Neural cell (in vitro differentiated cells): ENCODE measurements at regions not wholly inside any gene's neighbourhood (a gene's known extent, or its start where the extent isn't known, plus 50 kb on each side); places are given as distances from the start of the nearest gene placed in this dataset.

Source experiments
- H2AFZ ChIP-seq: fragments of 200-600, 300-800 bp; sonication (generic), shearing (Covaris generic); 2 replicates; pipeline ENCODE4 v1.6.0; 2014; ENCODE audit warnings: low read depth, mild to moderate bottlenecking, antibody characterized with exemption, low read length, moderate library complexity
- H3F3A ChIP-seq: fragments of 200-600 bp; shearing (Covaris generic); 2 replicates; pipeline ENCODE4 v1.6.1; 2016; ENCODE audit warnings: mild to moderate bottlenecking, moderate library complexity, mixed read lengths, antibody characterized with exemption, low read length; ENCODE audit not compliant: insufficient read depth, poor library complexity, severe bottlenecking
- H3K27ac ChIP-seq: fragments of 200-600, 300-800 bp; sonication (generic), shearing (Covaris generic); 2 replicates; pipeline ENCODE4 v1.5.1; 2014; ENCODE audit warnings: mild to moderate bottlenecking, low read length, moderate library complexity
- H3K27me3 ChIP-seq: fragments of 300-800, 200-600 bp; sonication (generic), shearing (Covaris generic); 2 replicates; pipeline ENCODE4 v1.6.0; 2014; ENCODE audit warnings: mild to moderate bottlenecking, low read depth, low read length, moderate library complexity; ENCODE audit not compliant: insufficient read depth
- H3K36me3 ChIP-seq: fragments of 300-800, 200-600 bp; sonication (generic), shearing (Covaris generic); 2 replicates; pipeline ENCODE4 v1.5.1; 2014; ENCODE audit warnings: mild to moderate bottlenecking, antibody characterized with exemption, low read length, moderate library complexity; ENCODE audit not compliant: insufficient read depth
- H3K4me2 ChIP-seq: fragments of 300-800, 200-600 bp; sonication (generic), shearing (Covaris generic); 2 replicates; pipeline ENCODE4 v1.6.0; 2014; ENCODE audit warnings: mild to moderate bottlenecking, low read length
- H3K4me3 ChIP-seq: fragments of 300-800, 200-600 bp; sonication (generic), shearing (Covaris generic); 2 replicates; pipeline ENCODE4 v1.5.1; 2014; ENCODE audit warnings: mild to moderate bottlenecking, low read length, moderate library complexity
- H3K79me2 ChIP-seq: fragments of 200-600 bp; shearing (Covaris generic); replicated peaks from 2 replicates; pipeline ENCODE4 v1.6.0; 2014; ENCODE audit warnings: mild to moderate bottlenecking, low read length, moderate library complexity; ENCODE audit not compliant: insufficient read depth
- H3K9ac ChIP-seq: fragments of 300-800, 200-600 bp; sonication (generic), shearing (Covaris generic); 2 replicates; pipeline ENCODE4 v1.6.1; 2016; ENCODE audit warnings: mild to moderate bottlenecking, low read length, mixed read lengths
- H3K9me2 ChIP-seq: fragments of 200-600 bp; shearing (Covaris generic); 2 replicates; pipeline ENCODE4 v1.6.1; 2016; ENCODE audit warnings: mild to moderate bottlenecking, low read length, mixed read lengths; ENCODE audit not compliant: insufficient read depth
- H3K9me3 ChIP-seq: fragments of 200-600, 300-800 bp; sonication (generic), shearing (Covaris generic); 2 replicates; pipeline ENCODE4 v1.6.1; 2016; ENCODE audit warnings: mild to moderate bottlenecking, mixed run types, low read length, moderate library complexity, mixed read lengths
- H4K20me1 ChIP-seq: fragments of 200-600 bp; shearing (Covaris generic); 2 replicates; pipeline ENCODE4 v1.6.1; 2016; ENCODE audit warnings: mild to moderate bottlenecking, mixed run types; ENCODE audit not compliant: insufficient read depth
- CTCF ChIP-seq: fragments of 450-650 bp; IDR thresholded peaks from 2 replicates; pipeline ENCODE4 v1.5.1; 2014; ENCODE audit warnings: antibody characterized with exemption, mild to moderate bottlenecking, moderate library complexity; ENCODE audit not compliant: poor library complexity, severe bottlenecking
- EP300 ChIP-seq: fragments of 450-650 bp; conservative IDR thresholded peaks from 2 replicates; pipeline ENCODE4 v1.6.1; 2014; ENCODE audit warnings: antibody characterized with exemption, mild to moderate bottlenecking, moderate library complexity; ENCODE audit not compliant: poor library complexity, severe bottlenecking
- EZH2 ChIP-seq: fragments of 200-600, 300-800 bp; shearing (Covaris generic), sonication (generic); IDR thresholded peaks from 2 replicates; pipeline ENCODE4 v1.6.1; 2014; ENCODE audit warnings: antibody characterized with exemption, low read length, borderline replicate concordance, mild to moderate bottlenecking; ENCODE audit not compliant: insufficient read depth, poor library complexity, severe bottlenecking
- MXI1 ChIP-seq: fragments of 450-650 bp; conservative IDR thresholded peaks from 2 replicates; pipeline ENCODE4 v1.6.1; 2014; ENCODE audit warnings: antibody characterized with exemption, mild to moderate bottlenecking; ENCODE audit not compliant: poor library complexity, severe bottlenecking
- RAD21 ChIP-seq: fragments of 450-650 bp; conservative IDR thresholded peaks from 2 replicates; pipeline ENCODE4 v1.6.1; 2014; ENCODE audit warnings: antibody characterized with exemption, mild to moderate bottlenecking, moderate library complexity
- SMC3 ChIP-seq: fragments of 450-650 bp; conservative IDR thresholded peaks from 2 replicates; pipeline ENCODE4 v1.6.1; 2014; ENCODE audit warnings: antibody characterized with exemption, mild to moderate bottlenecking, moderate library complexity; ENCODE audit not compliant: poor library complexity

- no peaks in the 10 kb centered on the region for H3K79me2 ChIP-seq
- no peak overlapping the region for H3K4me3 ChIP-seq
- no peak for TF ChIP-seq RAD21
- TF ChIP-seq EZH2, result no peak
- TF ChIP-seq CTCF, result no peak
- TF ChIP-seq EP300, result no peak
- no peak overlapping the region for H3K9ac ChIP-seq
- H3K9me3 ChIP-seq, result no peaks in the 10 kb centered on the region
- no peaks in the 10 kb centered on the region for H3K9me2 ChIP-seq
- H3K36me3 ChIP-seq, result no peaks in the 10 kb centered on the region
- no peak overlapping the region for H2AFZ ChIP-seq
- H3K4me2 ChIP-seq, result no peak overlapping the region
- H3K27me3 ChIP-seq, result no peaks in the 10 kb centered on the region
- no peak overlapping the region for H3K27ac ChIP-seq
- no peaks in the 10 kb centered on the region for H4K20me1 ChIP-seq
- no peaks in the 10 kb centered on the region for H3F3A ChIP-seq
These were observed 337.4 kb upstream of the PIK3C3 start for GRCh38 chr18:41617647-41618046.

- no peak overlapping the region for H3K4me2 ChIP-seq
- H3K36me3 ChIP-seq, result no peaks in the 10 kb centered on the region
- no peaks in the 10 kb centered on the region for H3K79me2 ChIP-seq
- TF ChIP-seq CTCF, result no peak
- no peaks in the 10 kb centered on the region for H3K9me2 ChIP-seq
- no peak overlapping the region for H3K9ac ChIP-seq
- no peak overlapping the region for H3K27ac ChIP-seq
- no peaks in the 10 kb centered on the region for H3K9me3 ChIP-seq
- H4K20me1 ChIP-seq, result no peaks in the 10 kb centered on the region
- H3K27me3 ChIP-seq, result no peaks in the 10 kb centered on the region
- H3F3A ChIP-seq, result no peaks in the 10 kb centered on the region
- H2AFZ ChIP-seq, result no peak overlapping the region
- H3K4me3 ChIP-seq, result no peak overlapping the region
These were observed 341.9 kb upstream of the PIK3C3 start for GRCh38 chr18:41613003-41613609.

GRCh38 chr18:41604964-41605363, 350.1 kb upstream of the PIK3C3 start:
- TF ChIP-seq MXI1 (no peak), SMC3 (no peak), EP300 (no peak), RAD21 (no peak)
- Histone ChIP-seq H3K4me2 (no peak overlapping the region), H3K27me3 (no peaks in the 10 kb centered on the region), H3K27ac (no peak overlapping the region), H3F3A (no peaks in the 10 kb centered on the region), H3K79me2 (no peaks in the 10 kb centered on the region), H3K4me3 (no peak overlapping the region), H3K9me3 (no peaks in the 10 kb centered on the region), H2AFZ (no peak overlapping the region), H3K9me2 (no peaks in the 10 kb centered on the region), H4K20me1 (no peaks in the 10 kb centered on the region), H3K9ac (no peak overlapping the region), H3K36me3 (no peaks in the 10 kb centered on the region)
